ENCODE measurements at regions not wholly inside any gene's neighbourhood (a gene's known extent, or its start where the extent isn't known, plus 50 kb on each side); places are given as distances from the start of the nearest gene placed in this dataset.

DNA sequence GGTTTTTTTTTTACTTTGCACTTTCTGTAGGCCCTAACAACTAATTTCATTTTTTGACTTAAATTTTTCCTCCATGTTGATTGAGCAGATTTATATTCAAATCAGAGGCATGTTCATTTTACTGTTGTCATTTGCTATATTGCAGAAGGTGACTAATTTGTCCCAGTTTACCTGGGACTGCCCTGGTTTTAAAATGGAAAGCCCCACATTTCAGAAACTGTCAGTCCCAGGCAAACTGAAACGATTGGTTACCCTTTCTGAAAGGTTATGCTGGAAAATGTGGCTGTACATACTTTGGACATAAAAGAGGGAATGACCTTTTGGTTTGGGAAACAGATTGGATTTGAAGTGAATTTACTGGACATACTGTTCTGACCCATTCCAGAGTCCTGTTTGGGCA, 160.0 kb downstream of the SPCS3 start:
- H3K36me3 ChIP-seq = no peaks in the 10 kb centered on the region
- H3K4me1 ChIP-seq = no peaks in the 10 kb centered on the region
- no peak overlapping the region for H3K4me3 ChIP-seq
- no peak overlapping the region for H3K27ac ChIP-seq
- no peaks in the 10 kb centered on the region for H3K27me3 ChIP-seq
- intact Hi-C loops (cut with DNase I) = no loop called here
- DNase-seq (ENCODE audit: extremely low spot score in 2 of 2) = no peak
- H3K9me3 ChIP-seq = no peaks in the 10 kb centered on the region
- TF ChIP-seq POLR2AphosphoS5 (IDR thresholded peaks at IDR 0.05; ENCODE audit: insufficient read depth in 1 of 2, low read depth in 1 of 2) = no peak
- no peak for TF ChIP-seq POLR2A (IDR thresholded peaks at IDR 0.05)
- TF ChIP-seq, protein P1, sequence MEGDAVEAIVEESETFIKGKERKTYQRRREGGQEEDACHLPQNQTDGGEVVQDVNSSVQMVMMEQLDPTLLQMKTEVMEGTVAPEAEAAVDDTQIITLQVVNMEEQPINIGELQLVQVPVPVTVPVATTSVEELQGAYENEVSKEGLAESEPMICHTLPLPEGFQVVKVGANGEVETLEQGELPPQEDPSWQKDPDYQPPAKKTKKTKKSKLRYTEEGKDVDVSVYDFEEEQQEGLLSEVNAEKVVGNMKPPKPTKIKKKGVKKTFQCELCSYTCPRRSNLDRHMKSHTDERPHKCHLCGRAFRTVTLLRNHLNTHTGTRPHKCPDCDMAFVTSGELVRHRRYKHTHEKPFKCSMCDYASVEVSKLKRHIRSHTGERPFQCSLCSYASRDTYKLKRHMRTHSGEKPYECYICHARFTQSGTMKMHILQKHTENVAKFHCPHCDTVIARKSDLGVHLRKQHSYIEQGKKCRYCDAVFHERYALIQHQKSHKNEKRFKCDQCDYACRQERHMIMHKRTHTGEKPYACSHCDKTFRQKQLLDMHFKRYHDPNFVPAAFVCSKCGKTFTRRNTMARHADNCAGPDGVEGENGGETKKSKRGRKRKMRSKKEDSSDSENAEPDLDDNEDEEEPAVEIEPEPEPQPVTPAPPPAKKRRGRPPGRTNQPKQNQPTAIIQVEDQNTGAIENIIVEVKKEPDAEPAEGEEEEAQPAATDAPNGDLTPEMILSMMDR (IDR thresholded peaks at IDR 0.05) = no peak

DNA sequence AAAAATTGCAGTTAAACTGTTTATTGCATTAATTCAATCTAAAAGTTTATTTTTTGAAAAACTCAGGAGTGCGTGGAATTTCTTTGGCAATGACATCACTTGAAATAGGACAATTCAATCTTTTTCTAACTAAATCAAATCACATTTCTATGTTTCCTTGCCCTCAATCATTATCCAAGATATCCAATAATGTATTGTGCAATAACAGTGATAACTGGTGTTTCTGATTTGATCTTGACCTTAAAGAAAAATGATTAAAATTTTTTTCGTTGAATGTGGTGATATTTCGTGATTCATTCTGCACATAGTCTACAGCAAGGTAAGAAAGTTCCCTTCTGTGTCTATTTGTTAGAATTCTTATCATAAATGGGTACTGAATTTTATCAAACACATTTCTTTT, 163.2 kb downstream of the SPCS3 start:
- Histone ChIP-seq H3K36me3 (no peaks in the 10 kb centered on the region), H3K4me3 (no peak overlapping the region), H3K27ac (no peak overlapping the region), H3K9me3 (no peaks in the 10 kb centered on the region), H3K4me1 (no peaks in the 10 kb centered on the region), H3K27me3 (no peaks in the 10 kb centered on the region)
- DNase-seq (ENCODE audit: extremely low spot score in 2 of 2) = no peak
- TF ChIP-seq, protein P1 (IDR thresholded peaks at IDR 0.05) = no peak
- TF ChIP-seq POLR2AphosphoS5 (IDR thresholded peaks at IDR 0.05; ENCODE audit: insufficient read depth in 1 of 2, low read depth in 1 of 2) (no peak), POLR2A (IDR thresholded peaks at IDR 0.05) (no peak)
- intact Hi-C loops (cut with DNase I) = no loop called here

DNA sequence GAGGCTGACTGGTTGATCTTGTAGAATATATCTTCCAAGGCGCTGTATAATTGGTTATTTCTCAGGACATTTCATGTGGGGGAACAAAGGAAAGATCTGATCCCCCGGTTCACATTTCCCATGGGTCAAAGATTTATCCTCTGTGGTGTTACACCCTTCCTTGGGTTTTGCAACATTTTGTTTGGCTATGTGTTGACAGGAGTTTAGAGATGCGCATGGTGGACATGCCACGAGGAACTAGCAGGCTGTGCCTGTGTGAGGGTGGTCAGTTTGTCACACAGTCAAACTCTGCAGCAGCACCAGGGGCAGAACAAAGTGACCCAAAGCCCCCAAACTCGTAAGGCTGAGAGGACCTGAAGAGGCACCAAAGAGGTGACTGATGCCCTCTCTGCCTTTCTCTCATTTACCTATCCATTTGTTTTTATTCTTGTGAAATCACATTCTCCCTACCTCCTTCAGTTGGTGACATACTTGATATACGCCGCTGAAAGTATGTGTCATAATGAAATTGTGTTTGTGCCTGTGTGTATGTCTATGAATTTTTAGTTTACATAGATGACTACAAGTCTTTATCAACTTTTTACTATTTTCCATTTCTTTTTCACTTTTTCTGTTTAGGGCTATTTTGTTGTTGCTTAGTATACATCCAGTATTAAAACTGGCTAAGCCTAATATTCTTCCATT, 164.7 kb downstream of the SPCS3 start:
- H3K9me3 ChIP-seq = no peaks in the 10 kb centered on the region
- no peaks in the 10 kb centered on the region for H3K4me1 ChIP-seq
- no peak overlapping the region for H3K4me3 ChIP-seq
- H3K36me3 ChIP-seq = no peaks in the 10 kb centered on the region
- TF ChIP-seq POLR2A (IDR thresholded peaks at IDR 0.05) (no peak), POLR2AphosphoS5 (IDR thresholded peaks at IDR 0.05; ENCODE audit: insufficient read depth in 1 of 2, low read depth in 1 of 2) (no peak)
- TF ChIP-seq, protein P1 (IDR thresholded peaks at IDR 0.05) = no peak
- no peak overlapping the region for H3K27ac ChIP-seq
- H3K27me3 ChIP-seq = no peaks in the 10 kb centered on the region
- intact Hi-C loops (cut with DNase I) = no loop called here
- no peak for DNase-seq (ENCODE audit: extremely low spot score in 2 of 2)

DNA sequence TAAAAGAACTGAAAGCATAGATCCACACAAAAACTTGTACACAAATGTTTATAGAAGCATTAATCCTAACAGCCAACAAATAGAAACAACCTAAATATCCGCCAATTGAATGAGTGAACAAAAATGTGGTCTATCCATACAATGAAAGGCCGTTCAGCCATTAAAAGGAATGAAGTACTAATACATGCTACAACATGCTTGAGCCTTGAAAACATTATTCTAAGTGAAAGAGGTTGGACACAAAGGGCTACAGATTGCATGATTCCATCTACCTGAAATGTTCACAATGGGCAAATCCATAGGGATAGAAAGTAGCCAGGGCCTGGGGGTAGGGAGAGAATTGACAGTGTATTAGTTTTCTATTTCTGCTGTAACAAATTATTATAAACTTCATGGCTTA, 169.2 kb downstream of the SPCS3 start:
- no peaks in the 10 kb centered on the region for H3K9me3 ChIP-seq
- TF ChIP-seq POLR2AphosphoS5 (IDR thresholded peaks at IDR 0.05; ENCODE audit: insufficient read depth in 1 of 2, low read depth in 1 of 2) = no peak
- TF ChIP-seq, protein P1 (IDR thresholded peaks at IDR 0.05) = no peak
- no peak for TF ChIP-seq POLR2A (IDR thresholded peaks at IDR 0.05)
- no peak overlapping the region for H3K27ac ChIP-seq
- H3K27me3 ChIP-seq = no peaks in the 10 kb centered on the region
- no peaks in the 10 kb centered on the region for H3K36me3 ChIP-seq
- intact Hi-C loops (cut with DNase I) = no loop called here
- no peaks in the 10 kb centered on the region for H3K4me1 ChIP-seq
- H3K4me3 ChIP-seq = no peak overlapping the region
- no peak for DNase-seq (ENCODE audit: extremely low spot score in 2 of 2)

DNA sequence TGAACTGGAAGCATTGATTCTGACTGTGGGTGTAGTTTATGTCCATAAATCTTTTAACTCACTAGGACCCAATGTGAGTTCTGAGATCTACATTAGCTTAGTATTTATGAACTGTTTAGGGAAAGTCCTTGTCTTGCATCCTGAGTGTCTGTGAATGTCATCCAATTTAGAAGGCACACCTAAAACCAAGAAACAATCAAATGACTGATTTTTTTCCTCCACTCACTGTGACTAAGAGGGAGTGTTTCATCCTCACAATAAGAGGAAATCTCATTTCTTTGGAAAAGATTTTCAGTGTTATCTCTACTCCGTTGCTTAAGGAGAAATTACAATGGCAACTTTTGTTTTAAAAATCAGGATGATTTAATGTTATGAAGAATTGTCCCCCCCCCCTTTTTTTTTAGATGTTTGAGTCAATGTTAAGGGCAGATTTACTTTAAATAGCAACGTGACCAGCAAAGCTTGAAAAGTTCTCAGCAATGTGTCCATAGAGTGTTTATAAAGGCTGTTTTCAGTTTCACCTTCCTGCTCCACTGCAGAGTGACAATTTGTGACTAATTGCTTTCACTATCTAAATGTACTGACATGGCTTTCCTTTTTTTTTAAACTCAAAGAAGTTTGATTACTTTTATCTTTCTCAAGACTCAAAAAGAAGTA, 173.0 kb downstream of the SPCS3 start:
- no peaks in the 10 kb centered on the region for H3K4me1 ChIP-seq
- intact Hi-C loops (cut with DNase I) = no loop called here
- H3K36me3 ChIP-seq = no peaks in the 10 kb centered on the region
- TF ChIP-seq POLR2AphosphoS5 (IDR thresholded peaks at IDR 0.05; ENCODE audit: insufficient read depth in 1 of 2, low read depth in 1 of 2) (no peak), POLR2A (IDR thresholded peaks at IDR 0.05) (no peak)
- TF ChIP-seq, protein P1 (IDR thresholded peaks at IDR 0.05) = no peak
- H3K27me3 ChIP-seq = no peaks in the 10 kb centered on the region
- DNase-seq (ENCODE audit: extremely low spot score in 2 of 2) = no peak
- no peak overlapping the region for H3K4me3 ChIP-seq
- no peaks in the 10 kb centered on the region for H3K9me3 ChIP-seq
- H3K27ac ChIP-seq = no peak overlapping the region

Measured in vagina (tissue), 2 donors.